Gastrocnemius medialis (tissue), 4 donors: ENCODE measurements at regions not wholly inside any gene's neighbourhood (a gene's known extent, or its start where the extent isn't known, plus 50 kb on each side); places are given as distances from the start of the nearest gene placed in this dataset.

ENCODE experiments used
- CTCF ChIP-seq, 5 experiments: fragments of 450-650 bp in 3 of 5; fragments of 200-600 bp in 2 of 5; sonication (generic) in 2 of 5; IDR thresholded peaks in 4 of 5; conservative IDR thresholded peaks in 1 of 5; 1 replicate in 4 of 5; 2 replicates in 1 of 5; pipeline ENCODE4 v1.5.1; 2016 to 2019; ENCODE audit warnings: antibody characterized with exemption in 5 of 5, mild to moderate bottlenecking in 3 of 5, moderate library complexity in 3 of 5
- POLR2A ChIP-seq, 2 donors: fragments of 450-650 bp; IDR thresholded peaks; one replicate each; pipeline ENCODE4 v1.6.1; 2017; ENCODE audit warnings: antibody characterized with exemption in 2 of 2, mild to moderate bottlenecking in 2 of 2, moderate library complexity in 2 of 2

- TF ChIP-seq POLR2A (IDR thresholded peaks at IDR 0.05) (no peak), CTCF (IDR thresholded peaks at IDR 0.05 in 4 of 5, conservative IDR thresholded peaks at IDR 0.05 in 1 of 5) (no peak)
Measured at GRCh38 chr16:23008041-23008440, 141.2 kb downstream of the USP31 start.
